Neural cell (in vitro differentiated cells): ENCODE measurements at regions not wholly inside any gene's neighbourhood (a gene's known extent, or its start where the extent isn't known, plus 50 kb on each side); places are given as distances from the start of the nearest gene placed in this dataset.

ENCODE experiments used
- H2AFZ ChIP-seq: fragments of 200-600, 300-800 bp; sonication (generic), shearing (Covaris generic); 2 replicates; pipeline ENCODE4 v1.6.0; 2014; ENCODE audit warnings: low read depth, mild to moderate bottlenecking, antibody characterized with exemption, low read length, moderate library complexity
- H3F3A ChIP-seq: fragments of 200-600 bp; shearing (Covaris generic); 2 replicates; pipeline ENCODE4 v1.6.1; 2016; ENCODE audit warnings: mild to moderate bottlenecking, moderate library complexity, mixed read lengths, antibody characterized with exemption, low read length; ENCODE audit not compliant: insufficient read depth, poor library complexity, severe bottlenecking
- H3K27ac ChIP-seq: fragments of 200-600, 300-800 bp; sonication (generic), shearing (Covaris generic); 2 replicates; pipeline ENCODE4 v1.5.1; 2014; ENCODE audit warnings: mild to moderate bottlenecking, low read length, moderate library complexity
- H3K27me3 ChIP-seq: fragments of 300-800, 200-600 bp; sonication (generic), shearing (Covaris generic); 2 replicates; pipeline ENCODE4 v1.6.0; 2014; ENCODE audit warnings: mild to moderate bottlenecking, low read depth, low read length, moderate library complexity; ENCODE audit not compliant: insufficient read depth
- H3K36me3 ChIP-seq: fragments of 300-800, 200-600 bp; sonication (generic), shearing (Covaris generic); 2 replicates; pipeline ENCODE4 v1.5.1; 2014; ENCODE audit warnings: mild to moderate bottlenecking, antibody characterized with exemption, low read length, moderate library complexity; ENCODE audit not compliant: insufficient read depth
- H3K4me2 ChIP-seq: fragments of 300-800, 200-600 bp; sonication (generic), shearing (Covaris generic); 2 replicates; pipeline ENCODE4 v1.6.0; 2014; ENCODE audit warnings: mild to moderate bottlenecking, low read length
- H3K4me3 ChIP-seq: fragments of 300-800, 200-600 bp; sonication (generic), shearing (Covaris generic); 2 replicates; pipeline ENCODE4 v1.5.1; 2014; ENCODE audit warnings: mild to moderate bottlenecking, low read length, moderate library complexity
- H3K79me2 ChIP-seq: fragments of 200-600 bp; shearing (Covaris generic); replicated peaks from 2 replicates; pipeline ENCODE4 v1.6.0; 2014; ENCODE audit warnings: mild to moderate bottlenecking, low read length, moderate library complexity; ENCODE audit not compliant: insufficient read depth
- H3K9ac ChIP-seq: fragments of 300-800, 200-600 bp; sonication (generic), shearing (Covaris generic); 2 replicates; pipeline ENCODE4 v1.6.1; 2016; ENCODE audit warnings: mild to moderate bottlenecking, low read length, mixed read lengths
- H3K9me2 ChIP-seq: fragments of 200-600 bp; shearing (Covaris generic); 2 replicates; pipeline ENCODE4 v1.6.1; 2016; ENCODE audit warnings: mild to moderate bottlenecking, low read length, mixed read lengths; ENCODE audit not compliant: insufficient read depth
- H3K9me3 ChIP-seq: fragments of 200-600, 300-800 bp; sonication (generic), shearing (Covaris generic); 2 replicates; pipeline ENCODE4 v1.6.1; 2016; ENCODE audit warnings: mild to moderate bottlenecking, mixed run types, low read length, moderate library complexity, mixed read lengths
- H4K20me1 ChIP-seq: fragments of 200-600 bp; shearing (Covaris generic); 2 replicates; pipeline ENCODE4 v1.6.1; 2016; ENCODE audit warnings: mild to moderate bottlenecking, mixed run types; ENCODE audit not compliant: insufficient read depth
- EP300 ChIP-seq: fragments of 450-650 bp; conservative IDR thresholded peaks from 2 replicates; pipeline ENCODE4 v1.6.1; 2014; ENCODE audit warnings: antibody characterized with exemption, mild to moderate bottlenecking, moderate library complexity; ENCODE audit not compliant: poor library complexity, severe bottlenecking
- EZH2 ChIP-seq: fragments of 200-600, 300-800 bp; shearing (Covaris generic), sonication (generic); IDR thresholded peaks from 2 replicates; pipeline ENCODE4 v1.6.1; 2014; ENCODE audit warnings: antibody characterized with exemption, low read length, borderline replicate concordance, mild to moderate bottlenecking; ENCODE audit not compliant: insufficient read depth, poor library complexity, severe bottlenecking
- MXI1 ChIP-seq: fragments of 450-650 bp; conservative IDR thresholded peaks from 2 replicates; pipeline ENCODE4 v1.6.1; 2014; ENCODE audit warnings: antibody characterized with exemption, mild to moderate bottlenecking; ENCODE audit not compliant: poor library complexity, severe bottlenecking
- POLR2AphosphoS5 ChIP-seq: IDR thresholded peaks from 2 replicates; pipeline ENCODE4 v1.6.1; 2012
- RAD21 ChIP-seq: fragments of 450-650 bp; conservative IDR thresholded peaks from 2 replicates; pipeline ENCODE4 v1.6.1; 2014; ENCODE audit warnings: antibody characterized with exemption, mild to moderate bottlenecking, moderate library complexity
- SMC3 ChIP-seq: fragments of 450-650 bp; conservative IDR thresholded peaks from 2 replicates; pipeline ENCODE4 v1.6.1; 2014; ENCODE audit warnings: antibody characterized with exemption, mild to moderate bottlenecking, moderate library complexity; ENCODE audit not compliant: poor library complexity
- TAF1 ChIP-seq: IDR thresholded peaks from 2 replicates; pipeline ENCODE4 v1.6.1; 2012; ENCODE audit warnings: low read depth
- TF ChIP-seq, protein P1 (sequence below): fragments of 450-650 bp; IDR thresholded peaks from 2 replicates; pipeline ENCODE4 v1.5.1; 2014; ENCODE audit warnings: antibody characterized with exemption, mild to moderate bottlenecking, moderate library complexity; ENCODE audit not compliant: poor library complexity, severe bottlenecking
- TF ChIP-seq, protein P2 (sequence below): IDR thresholded peaks from 2 replicates; pipeline ENCODE4 v1.6.1; 2012; ENCODE audit warnings: borderline replicate concordance

DNA sequence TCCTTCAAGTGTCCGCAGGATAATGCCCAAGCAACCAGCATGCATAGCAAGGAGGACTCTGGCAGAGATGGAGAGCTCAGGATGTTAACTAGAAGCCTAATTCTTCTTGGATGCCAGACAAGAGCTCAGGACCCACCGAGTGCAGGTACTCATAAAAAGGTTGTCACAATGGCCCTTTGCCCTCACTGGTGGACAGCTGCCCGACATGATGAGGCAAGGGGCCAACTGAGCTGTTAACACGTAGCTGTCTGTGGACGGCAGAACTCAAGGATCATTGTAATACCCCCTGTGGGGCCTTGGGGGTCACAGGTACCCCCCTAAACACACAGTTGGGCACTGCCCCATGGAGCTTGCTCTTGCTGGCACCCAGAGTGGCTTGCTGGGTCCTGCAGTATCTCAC is 393.7 kb downstream of the PIK3C3 start:
- no peak for TF ChIP-seq EP300
- no peak for TF ChIP-seq POLR2AphosphoS5
- TF ChIP-seq SMC3 = no peak
- no peak for TF ChIP-seq TAF1
- TF ChIP-seq MXI1 = no peak
- TF ChIP-seq, protein P1, sequence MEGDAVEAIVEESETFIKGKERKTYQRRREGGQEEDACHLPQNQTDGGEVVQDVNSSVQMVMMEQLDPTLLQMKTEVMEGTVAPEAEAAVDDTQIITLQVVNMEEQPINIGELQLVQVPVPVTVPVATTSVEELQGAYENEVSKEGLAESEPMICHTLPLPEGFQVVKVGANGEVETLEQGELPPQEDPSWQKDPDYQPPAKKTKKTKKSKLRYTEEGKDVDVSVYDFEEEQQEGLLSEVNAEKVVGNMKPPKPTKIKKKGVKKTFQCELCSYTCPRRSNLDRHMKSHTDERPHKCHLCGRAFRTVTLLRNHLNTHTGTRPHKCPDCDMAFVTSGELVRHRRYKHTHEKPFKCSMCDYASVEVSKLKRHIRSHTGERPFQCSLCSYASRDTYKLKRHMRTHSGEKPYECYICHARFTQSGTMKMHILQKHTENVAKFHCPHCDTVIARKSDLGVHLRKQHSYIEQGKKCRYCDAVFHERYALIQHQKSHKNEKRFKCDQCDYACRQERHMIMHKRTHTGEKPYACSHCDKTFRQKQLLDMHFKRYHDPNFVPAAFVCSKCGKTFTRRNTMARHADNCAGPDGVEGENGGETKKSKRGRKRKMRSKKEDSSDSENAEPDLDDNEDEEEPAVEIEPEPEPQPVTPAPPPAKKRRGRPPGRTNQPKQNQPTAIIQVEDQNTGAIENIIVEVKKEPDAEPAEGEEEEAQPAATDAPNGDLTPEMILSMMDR = no peak
- TF ChIP-seq EZH2 = no peak
- no peak for TF ChIP-seq RAD21
- TF ChIP-seq, protein P2, sequence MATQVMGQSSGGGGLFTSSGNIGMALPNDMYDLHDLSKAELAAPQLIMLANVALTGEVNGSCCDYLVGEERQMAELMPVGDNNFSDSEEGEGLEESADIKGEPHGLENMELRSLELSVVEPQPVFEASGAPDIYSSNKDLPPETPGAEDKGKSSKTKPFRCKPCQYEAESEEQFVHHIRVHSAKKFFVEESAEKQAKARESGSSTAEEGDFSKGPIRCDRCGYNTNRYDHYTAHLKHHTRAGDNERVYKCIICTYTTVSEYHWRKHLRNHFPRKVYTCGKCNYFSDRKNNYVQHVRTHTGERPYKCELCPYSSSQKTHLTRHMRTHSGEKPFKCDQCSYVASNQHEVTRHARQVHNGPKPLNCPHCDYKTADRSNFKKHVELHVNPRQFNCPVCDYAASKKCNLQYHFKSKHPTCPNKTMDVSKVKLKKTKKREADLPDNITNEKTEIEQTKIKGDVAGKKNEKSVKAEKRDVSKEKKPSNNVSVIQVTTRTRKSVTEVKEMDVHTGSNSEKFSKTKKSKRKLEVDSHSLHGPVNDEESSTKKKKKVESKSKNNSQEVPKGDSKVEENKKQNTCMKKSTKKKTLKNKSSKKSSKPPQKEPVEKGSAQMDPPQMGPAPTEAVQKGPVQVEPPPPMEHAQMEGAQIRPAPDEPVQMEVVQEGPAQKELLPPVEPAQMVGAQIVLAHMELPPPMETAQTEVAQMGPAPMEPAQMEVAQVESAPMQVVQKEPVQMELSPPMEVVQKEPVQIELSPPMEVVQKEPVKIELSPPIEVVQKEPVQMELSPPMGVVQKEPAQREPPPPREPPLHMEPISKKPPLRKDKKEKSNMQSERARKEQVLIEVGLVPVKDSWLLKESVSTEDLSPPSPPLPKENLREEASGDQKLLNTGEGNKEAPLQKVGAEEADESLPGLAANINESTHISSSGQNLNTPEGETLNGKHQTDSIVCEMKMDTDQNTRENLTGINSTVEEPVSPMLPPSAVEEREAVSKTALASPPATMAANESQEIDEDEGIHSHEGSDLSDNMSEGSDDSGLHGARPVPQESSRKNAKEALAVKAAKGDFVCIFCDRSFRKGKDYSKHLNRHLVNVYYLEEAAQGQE = no peak
- H2AFZ ChIP-seq = no peak overlapping the region

DNA sequence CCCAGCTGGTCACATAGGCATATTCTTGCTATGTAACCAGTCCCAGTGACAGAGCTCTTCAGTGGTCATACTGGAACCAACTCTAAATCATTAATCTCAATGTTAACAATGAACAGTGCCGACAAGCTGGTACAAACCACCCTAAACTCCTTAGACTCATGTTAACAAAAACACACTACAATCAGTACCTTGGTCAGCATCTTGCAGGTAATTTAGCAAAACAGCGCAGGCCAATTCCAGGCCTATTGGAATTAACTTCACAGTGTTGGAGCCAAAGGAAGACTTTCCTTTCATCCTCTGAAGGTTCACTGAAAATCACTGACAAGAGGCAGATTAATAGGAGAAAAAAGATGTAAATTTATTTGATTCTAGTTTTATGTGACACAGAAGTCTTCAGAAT is 396.4 kb downstream of the PIK3C3 start:
- no peaks in the 10 kb centered on the region for H3K27me3 ChIP-seq
- H3K9ac ChIP-seq = no peak overlapping the region
- no peak overlapping the region for H3K27ac ChIP-seq
- H3K9me3 ChIP-seq = no peaks in the 10 kb centered on the region
- H3K4me3 ChIP-seq = no peak overlapping the region
- no peaks in the 10 kb centered on the region for H3K79me2 ChIP-seq
- no peaks in the 10 kb centered on the region for H3K9me2 ChIP-seq
- H3F3A ChIP-seq = no peaks in the 10 kb centered on the region
- H3K4me2 ChIP-seq = no peak overlapping the region
- no peaks in the 10 kb centered on the region for H4K20me1 ChIP-seq
- TF ChIP-seq RAD21 (no peak), POLR2AphosphoS5 (no peak), MXI1 (no peak), TAF1 (no peak), SMC3 (no peak)
- H2AFZ ChIP-seq = no peak overlapping the region
- no peaks in the 10 kb centered on the region for H3K36me3 ChIP-seq

More for the DNA sequence above, 393.7 kb downstream of the PIK3C3 start:
- Histone ChIP-seq H3K9ac (no peak overlapping the region), H3K4me3 (no peak overlapping the region), H3K27ac (no peak overlapping the region), H3K79me2 (no peaks in the 10 kb centered on the region), H3F3A (no peaks in the 10 kb centered on the region), H3K9me2 (no peaks in the 10 kb centered on the region), H4K20me1 (no peaks in the 10 kb centered on the region), H3K9me3 (no peaks in the 10 kb centered on the region), H3K4me2 (no peak overlapping the region), H3K27me3 (no peaks in the 10 kb centered on the region), H3K36me3 (no peaks in the 10 kb centered on the region)

DNA sequence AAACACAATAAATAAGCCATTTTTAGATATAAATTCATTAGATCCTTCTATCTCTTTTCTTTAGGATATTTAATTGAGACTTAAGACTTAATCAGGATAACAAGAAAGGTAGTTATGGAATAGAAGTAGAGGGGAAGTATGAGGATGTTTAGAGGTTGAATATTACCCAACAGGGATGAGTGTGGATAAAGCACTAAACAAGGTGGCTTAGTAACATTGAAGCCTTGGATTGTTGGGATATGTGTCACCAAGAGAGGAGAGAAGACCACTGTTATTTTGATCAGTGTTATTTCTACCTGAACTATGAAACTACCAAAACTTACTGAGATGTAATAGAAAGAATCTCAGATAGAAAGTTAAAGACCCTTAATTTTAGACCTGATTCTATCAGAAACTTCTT is 405.7 kb downstream of the PIK3C3 start:
- Histone ChIP-seq H2AFZ (no peak overlapping the region), H3K79me2 (no peaks in the 10 kb centered on the region), H4K20me1 (no peaks in the 10 kb centered on the region), H3K4me2 (no peak overlapping the region), H3K4me3 (no peak overlapping the region), H3K27me3 (no peaks in the 10 kb centered on the region), H3K36me3 (no peaks in the 10 kb centered on the region), H3K9ac (no peak overlapping the region), H3K27ac (no peak overlapping the region), H3K9me2 (no peaks in the 10 kb centered on the region), H3F3A (no peaks in the 10 kb centered on the region), H3K9me3 (no peaks in the 10 kb centered on the region)
- TF ChIP-seq POLR2AphosphoS5 = no peak
- TF ChIP-seq MXI1 = no peak
- no peak for TF ChIP-seq EP300
- TF ChIP-seq RAD21 = no peak
- TF ChIP-seq, protein P2 = no peak
